ENCODE measurements at regions not wholly inside any gene's neighbourhood (a gene's known extent, or its start where the extent isn't known, plus 50 kb on each side); places are given as distances from the start of the nearest gene placed in this dataset.

DNA sequence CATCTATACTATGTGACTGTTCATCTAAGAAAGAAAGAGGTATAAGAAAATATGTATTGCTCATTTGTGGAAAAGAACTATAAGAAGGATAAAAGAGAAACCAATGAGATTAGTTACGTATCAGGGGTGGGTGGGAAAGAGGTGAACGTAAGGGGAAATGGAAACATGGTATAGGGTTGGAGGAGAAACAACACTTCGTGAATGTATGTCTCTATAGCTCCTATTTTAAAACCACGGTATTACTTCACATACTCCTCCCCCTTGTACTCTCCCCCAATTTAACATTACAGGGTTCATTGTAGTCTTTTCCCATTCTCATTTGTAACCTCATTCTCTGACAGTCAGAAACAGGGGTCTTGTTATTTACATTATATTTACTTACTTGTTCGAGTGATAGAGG is 120.4 kb downstream of the FOXG1 start:
- POLR2A ChIA-PET (ENCODE audit: unreplicated experiment), result no interaction called here
- intact Hi-C loops (cut with micrococcal nuclease), result no loop called here

More for the DNA sequence above, 120.4 kb downstream of the FOXG1 start:
- no peak overlapping the region for H3K4ac ChIP-seq (ENCODE audit: low read depth, low read length)
- H3K27ac ChIP-seq (ENCODE audit: insufficient read depth, low read length), result no peak overlapping the region
- H2AFZ ChIP-seq (replicated peaks; ENCODE audit: low read length, poor library complexity), result no peak overlapping the region
- H2BK120ac ChIP-seq (ENCODE audit: low read depth, low read length), result no peak overlapping the region
- no peaks in the 10 kb centered on the region for H3K9me3 ChIP-seq (ENCODE audit: control insufficient read depth, insufficient read depth, low read length)
- no peaks in the 10 kb centered on the region for H3K36me3 ChIP-seq (ENCODE audit: control insufficient read depth, insufficient read depth, low read length)
- no peaks in the 10 kb centered on the region for H3K4me1 ChIP-seq (ENCODE audit: control insufficient read depth, insufficient read depth, low read length)
- no peak overlapping the region for H3K9ac ChIP-seq (ENCODE audit: low read depth, low read length)
- BruUV-seq (replicated peaks), result no TSS peak
- DNase-seq (no peak), ATAC-seq (ENCODE audit: low read depth) (no peak)
- H3K18ac ChIP-seq (ENCODE audit: low read depth, low read length), result no peak overlapping the region
- H2BK15ac ChIP-seq (ENCODE audit: low read depth, low read length), result no peak overlapping the region
- CTCF ChIA-PET, result no interaction called here
- 100% methylated on average over 1 of the region's 5 CpGs; no CpG with 5 or more reads in 1 of the 2 experiments for WGBS, 2 experiments (ENCODE audit: extremely low coverage in 2 of 2, insufficient read length in 1 of 2)
- in situ Hi-C loops (cut with MboI; ENCODE audit: low sequenced_read_pairs), result no loop called here
- no peak overlapping the region for H4K5ac ChIP-seq (ENCODE audit: low read depth, low read length)
- H3K56ac ChIP-seq (ENCODE audit: extremely low read depth, insufficient read depth, low read length), result no peak overlapping the region
- dilution Hi-C loops (cut with HindIII; ENCODE audit: low sequenced_read_pairs, unreplicated experiment), result no loop called here
- no peak overlapping the region for H4K8ac ChIP-seq (ENCODE audit: low read depth in 2 of 2, low read length in 2 of 2)
- no peaks in the 10 kb centered on the region for H3K27me3 ChIP-seq (ENCODE audit: control insufficient read depth, insufficient read depth, low read length)
- no peak overlapping the region for H2BK20ac ChIP-seq (ENCODE audit: low read depth, low read length)
- TF ChIP-seq CEBPB (IDR thresholded peaks at IDR 0.05; ENCODE audit: low read depth, low read length), result no peak
- no peak for TF ChIP-seq RFX5 (IDR thresholded peaks at IDR 0.05; ENCODE audit: low read depth, low read length)
- no peak for TF ChIP-seq FOS (IDR thresholded peaks at IDR 0.05; ENCODE audit: low read depth, low read length)
- no peak overlapping the region for H3K4me3 ChIP-seq (ENCODE audit: insufficient read depth, low read depth, low read length)
- H2AK5ac ChIP-seq (ENCODE audit: low read depth, low read length), result no peak overlapping the region
- no peak overlapping the region for H2BK5ac ChIP-seq (ENCODE audit: low read depth, low read length, poor library complexity, severe bottlenecking)
- no peaks in the 10 kb centered on the region for H3K79me1 ChIP-seq (ENCODE audit: low read depth in 1 of 2, low read length in 2 of 2)
- H3K14ac ChIP-seq (replicated peaks; ENCODE audit: low read depth, low read length), result no peak overlapping the region
- no peaks in the 10 kb centered on the region for H4K20me1 ChIP-seq (ENCODE audit: insufficient read depth, low read length)
- no peak overlapping the region for H3K4me2 ChIP-seq (ENCODE audit: low read depth, low read length)
- H4K91ac ChIP-seq (ENCODE audit: insufficient read depth, low read depth, low read length), result no peak overlapping the region
- H3K23ac ChIP-seq (ENCODE audit: low read depth, low read length), result no peak overlapping the region
- no peaks in the 10 kb centered on the region for H3K9me1 ChIP-seq (ENCODE audit: insufficient read depth, low read length)
- H2AK9ac ChIP-seq (replicated peaks; ENCODE audit: low read depth, low read length, poor library complexity), result no peak overlapping the region

All from IMR-90 (cell line).